Panc1 (cell line): ENCODE measurements at regions not wholly inside any gene's neighbourhood (a gene's known extent, or its start where the extent isn't known, plus 50 kb on each side); places are given as distances from the start of the nearest gene placed in this dataset.

Experiments
- ATAC-seq: fragments of 200-7000 bp; cut with Tn5 transposase; 2 replicates; pipeline ENCODE4 v1.9.1; 2020; ENCODE audit warnings: mild to moderate bottlenecking, moderate library complexity
- BruUV-seq: library from RNA; stranded (reverse); fragments of 400-500 nt; replicated peaks from 2 replicates; lab custom pipeline; 2021; lab: Mats Ljungman, UMichigan
- CTCF ChIA-PET: fragments of 300-600 bp; sonication (Branson Sonifier 250); formaldehyde crosslinking; loops from one replicate; lab custom pipeline; 2022; ENCODE audit warnings: antibody characterized with exemption; lab: Charles Lee
- POLR2A ChIA-PET: fragments of 300-600 bp; sonication (Branson Sonifier 250); formaldehyde crosslinking; loops from one replicate; lab custom pipeline; 2022; ENCODE audit warnings: antibody characterized with exemption; lab: Charles Lee
- DNase-seq: peaks from one replicate; pipeline ENCODE4 v3.0.0-alpha.2; 2010; ENCODE audit warnings: low read depth, low spot score
- H3K27ac ChIP-seq: 2 replicates; pipeline ENCODE4 v1.5.1; 2011; ENCODE audit warnings: mild to moderate bottlenecking, low read length, inconsistent platforms
- H3K27me3 ChIP-seq: fragments of 200-500 bp; sonication (Bioruptor generic); 2 replicates; pipeline ENCODE4 v1.6.0; 2014; ENCODE audit warnings: low read length, inconsistent platforms; ENCODE audit not compliant: control insufficient read depth, insufficient read depth
- H3K36me3 ChIP-seq: fragments of 200-500 bp; sonication (Bioruptor generic); 2 replicates; pipeline ENCODE4 v1.5.1; 2014; ENCODE audit warnings: inconsistent platforms, mild to moderate bottlenecking, low read length, moderate library complexity; ENCODE audit not compliant: control insufficient read depth, insufficient read depth
- H3K4me1 ChIP-seq: 2 replicates; pipeline ENCODE4 v1.5.1; 2011; ENCODE audit warnings: inconsistent platforms, mild to moderate bottlenecking, low read length, moderate library complexity; ENCODE audit not compliant: control insufficient read depth, insufficient read depth
- H3K4me3 ChIP-seq, 2 experiments: 2 replicates each; pipeline ENCODE4 v1.5.1; 2011 to 2012; ENCODE audit warnings: low read depth in 2 of 2, low read length in 2 of 2, mild to moderate bottlenecking in 2 of 2, inconsistent platforms in 1 of 2, moderate library complexity in 1 of 2
- H3K9me3 ChIP-seq: fragments of 200-500 bp; sonication (Bioruptor generic); 2 replicates; pipeline ENCODE4 v1.5.1; 2014; ENCODE audit warnings: low read depth, mild to moderate bottlenecking, inconsistent platforms, low read length, moderate library complexity; ENCODE audit not compliant: control insufficient read depth, insufficient read depth
- CTCF ChIP-seq: fragments of 450-650 bp; IDR thresholded peaks from 2 replicates; pipeline ENCODE4 v1.5.1; 2017; ENCODE audit warnings: mild to moderate bottlenecking
- POLR2AphosphoS5 ChIP-seq: IDR thresholded peaks from 2 replicates; pipeline ENCODE4 v1.6.1; 2012; ENCODE audit warnings: mild to moderate bottlenecking, low read depth, low read length, moderate library complexity
- REST ChIP-seq, 2 experiments: IDR thresholded peaks; 2 replicates each; pipeline ENCODE4 v1.6.1; 2011 to 2012; ENCODE audit warnings: low read depth in 2 of 2, control low read depth in 1 of 2, low read length in 1 of 2, mild to moderate bottlenecking in 1 of 2, moderate library complexity in 1 of 2; ENCODE audit not compliant: insufficient read depth in 1 of 2
- SIN3A ChIP-seq: IDR thresholded peaks from 2 replicates; pipeline ENCODE4 v1.6.1; 2012; ENCODE audit warnings: low read depth, mild to moderate bottlenecking, low read length, moderate library complexity, borderline replicate concordance; ENCODE audit not compliant: insufficient read depth
- TCF7L2 ChIP-seq: IDR thresholded peaks from 2 replicates; pipeline ENCODE4 v1.6.1; 2011; ENCODE audit warnings: mild to moderate bottlenecking, low read depth, low read length, inconsistent platforms
- in situ Hi-C: cut with HindIII; loops from 2 replicates; pipeline ENCODE4 v1.10.0; 2016; ENCODE audit warnings: low sequenced_read_pairs, low pct_unique_long_range_greater_than_20kb
- intact Hi-C: fragments of 100-400 bp; cut with micrococcal nuclease; formaldehyde crosslinking; loops from one replicate; pipeline ENCODE4 v1.10.0; 2022; ENCODE audit not compliant: unreplicated experiment

GRCh38 chr3:181276358-181276896, 286.9 kb upstream of the DNAJC19 start:
- CTCF ChIA-PET, result no interaction called here
- H3K27ac ChIP-seq, result no peak overlapping the region
- POLR2A ChIA-PET, result no interaction called here
- TF ChIP-seq CTCF (no peak), SIN3A (no peak), TCF7L2 (no peak), REST (IDR thresholded peaks at IDR 0.05; ENCODE audit: insufficient read depth in 1 of 2, low read depth in 2 of 2, low read length in 1 of 2) (no peak), POLR2AphosphoS5 (no peak)
- DNase-seq (no peak), ATAC-seq (no peak)
- H3K4me1 ChIP-seq, result no peaks in the 10 kb centered on the region
- H3K9me3 ChIP-seq, result no peaks in the 10 kb centered on the region
- in situ Hi-C loops (no loop called here), intact Hi-C loops (no loop called here)
- H3K4me3 ChIP-seq, result no peak overlapping the region
- no peaks in the 10 kb centered on the region for H3K36me3 ChIP-seq
- BruUV-seq, result no TSS peak
- no peaks in the 10 kb centered on the region for H3K27me3 ChIP-seq

- Histone ChIP-seq H3K4me3 (no peak overlapping the region), H3K36me3 (no peaks in the 10 kb centered on the region), H3K4me1 (no peaks in the 10 kb centered on the region), H3K9me3 (no peaks in the 10 kb centered on the region), H3K27me3 (no peaks in the 10 kb centered on the region), H3K27ac (no peak overlapping the region)
- CTCF ChIA-PET, result no interaction called here
- BruUV-seq, result no TSS peak
- ATAC-seq, result no peak
- intact Hi-C loops, result no loop called here
- in situ Hi-C loops, result no loop called here
- POLR2A ChIA-PET, result no interaction called here
- TF ChIP-seq TCF7L2, result no peak
- no peak for TF ChIP-seq POLR2AphosphoS5
- TF ChIP-seq CTCF, result no peak
- TF ChIP-seq SIN3A, result no peak
- TF ChIP-seq REST (IDR thresholded peaks at IDR 0.05; ENCODE audit: insufficient read depth in 1 of 2, low read depth in 2 of 2, low read length in 1 of 2), result no peak
- DNase-seq, result no peak
Measured at GRCh38 chr3:181274025-181274424, 284.5 kb upstream of the DNAJC19 start.
